Fibroblast of lung (primary cell): ENCODE measurements at regions not wholly inside any gene's neighbourhood (a gene's known extent, or its start where the extent isn't known, plus 50 kb on each side); places are given as distances from the start of the nearest gene placed in this dataset.

ENCODE experiments used
- DNase-seq, 2 donors: peaks; one replicate each; pipeline versions ENCODE4 v3.0.0 to v3.0.0-alpha.2; 2010; ENCODE audit warnings: low read depth in 2 of 2
- H2AFZ ChIP-seq: 2 replicates; pipeline ENCODE4 v1.5.1; 2012; ENCODE audit warnings: low read length, control low read depth, inconsistent platforms
- H3K27ac ChIP-seq: 2 replicates; pipeline ENCODE4 v1.5.1; 2011; ENCODE audit warnings: low read length, control low read depth; ENCODE audit not compliant: insufficient read depth
- H3K27me3 ChIP-seq: 2 replicates; pipeline ENCODE4 v1.5.1; 2011; ENCODE audit warnings: mild to moderate bottlenecking, low read length; ENCODE audit not compliant: control insufficient read depth, insufficient read depth
- H3K36me3 ChIP-seq: 2 replicates; pipeline ENCODE4 v1.5.1; 2011; ENCODE audit warnings: low read length; ENCODE audit not compliant: control insufficient read depth, insufficient read depth
- H3K4me1 ChIP-seq: 2 replicates; pipeline ENCODE4 v1.5.1; 2011; ENCODE audit warnings: low read length; ENCODE audit not compliant: control insufficient read depth, insufficient read depth; ENCODE audit errors: extremely low read depth
- H3K4me2 ChIP-seq: 2 replicates; pipeline ENCODE4 v1.5.1; 2011; ENCODE audit warnings: low read length, control low read depth; ENCODE audit not compliant: insufficient read depth; ENCODE audit errors: extremely low read depth
- H3K4me3 ChIP-seq, 4 experiments: fragments of 200-600 bp in 1 of 4; sonication (generic) in 1 of 4; replicated peaks in 1 of 4; 2 replicates each; pipeline ENCODE4 v1.5.1; 2011 to 2016; ENCODE audit warnings: low read length in 4 of 4, low read depth in 3 of 4, mild to moderate bottlenecking in 3 of 4, control low read depth in 2 of 4, inconsistent platforms in 1 of 4, mixed read lengths in 1 of 4; ENCODE audit not compliant: insufficient read depth in 1 of 4; ENCODE audit errors: control extremely low read depth in 1 of 4
- H3K79me2 ChIP-seq: 2 replicates; pipeline ENCODE4 v1.5.1; 2012; ENCODE audit warnings: mild to moderate bottlenecking, low read length, inconsistent platforms; ENCODE audit not compliant: control insufficient read depth, insufficient read depth
- H3K9ac ChIP-seq: 2 replicates; pipeline ENCODE4 v1.5.1; 2011; ENCODE audit warnings: mild to moderate bottlenecking, low read length, control low read depth; ENCODE audit not compliant: insufficient read depth
- H3K9me3 ChIP-seq: 2 replicates; pipeline ENCODE4 v1.5.1; 2012; ENCODE audit warnings: low read depth, low read length; ENCODE audit not compliant: control insufficient read depth, insufficient read depth
- H4K20me1 ChIP-seq: 2 replicates; pipeline ENCODE4 v1.5.1; 2011; ENCODE audit warnings: low read length; ENCODE audit not compliant: control insufficient read depth, insufficient read depth; ENCODE audit errors: extremely low read depth
- CTCF ChIP-seq, 2 donors: IDR thresholded peaks in 1 of 2; conservative IDR thresholded peaks in 1 of 2; 1 replicate in 1 of 2; 2 replicates in 1 of 2; pipeline ENCODE4 v1.5.1; 2011 to 2012; ENCODE audit warnings: low read length in 2 of 2, control low read depth in 1 of 2, inconsistent platforms in 1 of 2, low read depth in 1 of 2, mild to moderate bottlenecking in 1 of 2
- EZH2 ChIP-seq: IDR thresholded peaks from 2 replicates; pipeline ENCODE4 v1.5.1; 2012; ENCODE audit warnings: low read length, control low read depth, mild to moderate bottlenecking; ENCODE audit errors: missing control alignments

GRCh38 chr2:213233438-213234330 lies 50.6 kb upstream of the SPAG16 start:
- H3K27me3 ChIP-seq: no peaks in the 10 kb centered on the region
- no peaks in the 10 kb centered on the region for H3K9me3 ChIP-seq
- peaks cover 3% of the 10 kb centered on the region for H3K4me1 ChIP-seq
- no peak overlapping the region for H3K4me3 ChIP-seq
- TF ChIP-seq EZH2 (no peak), CTCF (conservative IDR thresholded peaks at IDR 0.05 in 1 of 2, IDR thresholded peaks at IDR 0.05 in 1 of 2; ENCODE audit: low read depth in 1 of 2, low read length in 2 of 2) (no peak)
- H4K20me1 ChIP-seq: no peaks in the 10 kb centered on the region
- no peaks in the 10 kb centered on the region for H3K36me3 ChIP-seq
- H2AFZ ChIP-seq: peak overlapping the region; percentile 35
- no peak overlapping the region for H3K4me2 ChIP-seq
- H3K27ac ChIP-seq: no peak overlapping the region
- H3K9ac ChIP-seq: no peak overlapping the region
- no peaks in the 10 kb centered on the region for H3K79me2 ChIP-seq
- DNase-seq: no peak
